ENCODE measurements at regions not wholly inside any gene's neighbourhood (a gene's known extent, or its start where the extent isn't known, plus 50 kb on each side); places are given as distances from the start of the nearest gene placed in this dataset.

- TF ChIP-seq CTCF (IDR thresholded peaks at IDR 0.05 in 4 of 5, conservative IDR thresholded peaks at IDR 0.05 in 1 of 5) (no peak), POLR2A (IDR thresholded peaks at IDR 0.05) (no peak)
These were observed 526.1 kb upstream of the PABPC4L start for GRCh38 chr4:134727696-134728095.

Measured in gastrocnemius medialis (tissue), 4 donors.